ENCODE measurements at regions not wholly inside any gene's neighbourhood (a gene's known extent, or its start where the extent isn't known, plus 50 kb on each side); places are given as distances from the start of the nearest gene placed in this dataset.

GRCh38 chr15:87263296-87263695, 993.2 kb downstream of the NTRK3 start:
- no peaks in the 10 kb centered on the region for H3K27me3 ChIP-seq (ENCODE audit: insufficient read depth, poor library complexity, severe bottlenecking)
- TF ChIP-seq POLR2AphosphoS5 (IDR thresholded peaks at IDR 0.05; ENCODE audit: low read depth), result no peak
- TF ChIP-seq SPI1 (IDR thresholded peaks at IDR 0.05; ENCODE audit: borderline replicate concordance, low read depth), result no peak
- no peak for TF ChIP-seq CTCF (IDR thresholded peaks at IDR 0.05; ENCODE audit: insufficient read depth, low read length)
- no peak for TF ChIP-seq REST (IDR thresholded peaks at IDR 0.05; ENCODE audit: insufficient replicate concordance, low read depth)
- TF ChIP-seq GABPA (IDR thresholded peaks at IDR 0.05; ENCODE audit: low read depth), result no peak
- H3K4me3 ChIP-seq (replicated peaks; ENCODE audit: insufficient read depth, low read length), result no peak overlapping the region
- H3K27ac ChIP-seq (replicated peaks), result no peak overlapping the region
- no peak for DNase-seq (ENCODE audit: low read depth in 1 of 2, low spot score in 1 of 2)

- Histone ChIP-seq H3K27me3 (ENCODE audit: insufficient read depth, poor library complexity, severe bottlenecking) (no peaks in the 10 kb centered on the region), H3K27ac (replicated peaks) (no peak overlapping the region), H3K4me3 (replicated peaks; ENCODE audit: insufficient read depth, low read length) (no peak overlapping the region)
- no peak for TF ChIP-seq GABPA (IDR thresholded peaks at IDR 0.05; ENCODE audit: low read depth)
- TF ChIP-seq CTCF (IDR thresholded peaks at IDR 0.05; ENCODE audit: insufficient read depth, low read length), result no peak
- no peak for DNase-seq (ENCODE audit: low read depth in 1 of 2, low spot score in 1 of 2)
These were observed 1010.9 kb downstream of the NTRK3 start for GRCh38 chr15:87245592-87245991.

- Histone ChIP-seq H3K4me3 (replicated peaks; ENCODE audit: insufficient read depth, low read length) (no peak overlapping the region), H3K27me3 (ENCODE audit: insufficient read depth, poor library complexity, severe bottlenecking) (no peaks in the 10 kb centered on the region), H3K27ac (replicated peaks) (no peak overlapping the region)
- no peak for TF ChIP-seq SPI1 (IDR thresholded peaks at IDR 0.05; ENCODE audit: borderline replicate concordance, low read depth)
- no peak for TF ChIP-seq CTCF (IDR thresholded peaks at IDR 0.05; ENCODE audit: insufficient read depth, low read length)
- no peak for TF ChIP-seq GABPA (IDR thresholded peaks at IDR 0.05; ENCODE audit: low read depth)
- no peak for TF ChIP-seq POLR2AphosphoS5 (IDR thresholded peaks at IDR 0.05; ENCODE audit: low read depth)
- TF ChIP-seq REST (IDR thresholded peaks at IDR 0.05; ENCODE audit: insufficient replicate concordance, low read depth), result no peak
- no peak for DNase-seq (ENCODE audit: low read depth in 1 of 2, low spot score in 1 of 2)
These were observed 1013.1 kb downstream of the NTRK3 start for GRCh38 chr15:87243474-87243873.

GRCh38 chr15:87239582-87240230, 1016.8 kb downstream of the NTRK3 start:
- no peak overlapping the region for H3K27ac ChIP-seq (replicated peaks)

More at GRCh38 chr15:87239582-87240230, 1016.8 kb downstream of the NTRK3 start:
- H3K27me3 ChIP-seq (ENCODE audit: insufficient read depth, poor library complexity, severe bottlenecking), result no peaks in the 10 kb centered on the region
- H3K4me3 ChIP-seq (replicated peaks; ENCODE audit: insufficient read depth, low read length), result no peak overlapping the region
- no peak for DNase-seq (ENCODE audit: low read depth in 1 of 2, low spot score in 1 of 2)
- TF ChIP-seq REST (IDR thresholded peaks at IDR 0.05; ENCODE audit: insufficient replicate concordance, low read depth) (no peak), SPI1 (IDR thresholded peaks at IDR 0.05; ENCODE audit: borderline replicate concordance, low read depth) (no peak), GABPA (IDR thresholded peaks at IDR 0.05; ENCODE audit: low read depth) (no peak), CTCF (IDR thresholded peaks at IDR 0.05; ENCODE audit: insufficient read depth, low read length) (no peak), POLR2AphosphoS5 (IDR thresholded peaks at IDR 0.05; ENCODE audit: low read depth) (no peak)

All from HL-60 (cell line).